ENCODE measurements at regions not wholly inside any gene's neighbourhood (a gene's known extent, or its start where the extent isn't known, plus 50 kb on each side); places are given as distances from the start of the nearest gene placed in this dataset.

GRCh38 chr5:2929779-2930178, 178.3 kb upstream of the IRX2 start:
- no peak for DNase-seq

- DNase-seq, result no peak
Measured at GRCh38 chr5:2921651-2922050, 170.2 kb upstream of the IRX2 start.

GRCh38 chr5:2921176-2921575, 169.7 kb upstream of the IRX2 start:
- DNase-seq, result no peak

- DNase-seq, result no peak
Measured at GRCh38 chr5:2920312-2920711, 168.8 kb upstream of the IRX2 start.

- DNase-seq, result no peak
Measured at GRCh38 chr5:2919310-2920018, 168.0 kb upstream of the IRX2 start.

GRCh38 chr5:2917524-2917923, 166.0 kb upstream of the IRX2 start:
- DNase-seq, result no peak

- DNase-seq, result no peak
Measured at GRCh38 chr5:2917093-2917492, 165.6 kb upstream of the IRX2 start.

GRCh38 chr5:2916076-2916682, 164.7 kb upstream of the IRX2 start:
- no peak for DNase-seq

GRCh38 chr5:2914981-2915484, 163.6 kb upstream of the IRX2 start:
- no peak for DNase-seq

- DNase-seq, result no peak
Measured at GRCh38 chr5:2914022-2914661, 162.7 kb upstream of the IRX2 start.

GRCh38 chr5:2913281-2913680, 161.8 kb upstream of the IRX2 start:
- DNase-seq, result no peak

GRCh38 chr5:2912741-2913140, 161.3 kb upstream of the IRX2 start:
- DNase-seq, result no peak

- DNase-seq, result no peak
Measured at GRCh38 chr5:2910401-2911175, 159.1 kb upstream of the IRX2 start.

GRCh38 chr5:2909035-2909434, 157.6 kb upstream of the IRX2 start:
- no peak for DNase-seq

- DNase-seq, result no peak
Measured at GRCh38 chr5:2908086-2908485, 156.6 kb upstream of the IRX2 start.

- DNase-seq, result no peak
Measured at GRCh38 chr5:2906302-2907090, 155.0 kb upstream of the IRX2 start.

GRCh38 chr5:2905741-2906140, 154.3 kb upstream of the IRX2 start:
- DNase-seq, result no peak

GRCh38 chr5:2904956-2905355, 153.5 kb upstream of the IRX2 start:
- no peak for DNase-seq

- no peak for DNase-seq
Measured at GRCh38 chr5:2904399-2904798, 152.9 kb upstream of the IRX2 start.

- DNase-seq, result no peak
Measured at GRCh38 chr5:2903451-2904395, 152.2 kb upstream of the IRX2 start.

- no peak for DNase-seq
Measured at GRCh38 chr5:2902742-2903297, 151.3 kb upstream of the IRX2 start.

Data from fibroblast of skin of right biceps (primary cell).